DND-41 (cell line): ENCODE measurements at regions not wholly inside any gene's neighbourhood (a gene's known extent, or its start where the extent isn't known, plus 50 kb on each side); places are given as distances from the start of the nearest gene placed in this dataset.

Source experiments
- CTCF ChIP-seq: IDR thresholded peaks from 2 replicates; pipeline ENCODE4 v1.5.1; 2012; ENCODE audit warnings: borderline replicate concordance, low read length, moderate library complexity, mild to moderate bottlenecking; ENCODE audit not compliant: poor library complexity, severe bottlenecking; ENCODE audit errors: extremely low read depth
- EZH2 ChIP-seq: IDR thresholded peaks from 3 replicates; pipeline ENCODE4 v1.6.1; 2012; ENCODE audit warnings: borderline replicate concordance, low read depth, mild to moderate bottlenecking, moderate library complexity, low read length, inconsistent platforms; ENCODE audit not compliant: severe bottlenecking

- TF ChIP-seq CTCF: no peak
- no peak for TF ChIP-seq EZH2
These were observed 77.1 kb upstream of the PRR5 start for GRCh38 chr22:44624689-44625420.
